H1 (cell line): ENCODE measurements at regions not wholly inside any gene's neighbourhood (a gene's known extent, or its start where the extent isn't known, plus 50 kb on each side); places are given as distances from the start of the nearest gene placed in this dataset.

ENCODE experiments used
- SAP30 ChIP-seq: fragments of 300-600 bp; sonication (generic); IDR thresholded peaks from 2 replicates; pipeline ENCODE4 v1.7.1; 2012; ENCODE audit warnings: low read length, moderate library complexity, mild to moderate bottlenecking, inconsistent platforms; ENCODE audit not compliant: insufficient read depth, insufficient replicate concordance
- SIN3A ChIP-seq, 2 experiments: IDR thresholded peaks in 1 of 2; conservative IDR thresholded peaks in 1 of 2; 2 replicates each; pipeline ENCODE4 v1.6.1; 2011 to 2012; ENCODE audit warnings: low read length in 2 of 2, improper control_type of control experiment in 1 of 2, low read depth in 1 of 2, mild to moderate bottlenecking in 1 of 2
- SRF ChIP-seq: IDR thresholded peaks from 2 replicates; pipeline ENCODE4 v1.6.1; 2011; ENCODE audit warnings: mild to moderate bottlenecking, low read depth, low read length, moderate library complexity
- YY1 ChIP-seq: IDR thresholded peaks from 2 replicates; pipeline ENCODE4 v1.6.1; 2011; ENCODE audit warnings: low read depth, mild to moderate bottlenecking, low read length
- TF ChIP-seq, protein P1 (sequence below), 3 experiments: IDR thresholded peaks; 1 replicate in 2 of 3; 2 replicates in 1 of 3; pipeline versions ENCODE4 v1.5.1 to v1.6.1; 2011; ENCODE audit warnings: low read length in 3 of 3, mild to moderate bottlenecking in 3 of 3, inconsistent platforms in 2 of 3, low read depth in 1 of 3, moderate library complexity in 1 of 3; ENCODE audit not compliant: insufficient read depth in 1 of 3; ENCODE audit errors: control extremely low read depth in 1 of 3

DNA sequence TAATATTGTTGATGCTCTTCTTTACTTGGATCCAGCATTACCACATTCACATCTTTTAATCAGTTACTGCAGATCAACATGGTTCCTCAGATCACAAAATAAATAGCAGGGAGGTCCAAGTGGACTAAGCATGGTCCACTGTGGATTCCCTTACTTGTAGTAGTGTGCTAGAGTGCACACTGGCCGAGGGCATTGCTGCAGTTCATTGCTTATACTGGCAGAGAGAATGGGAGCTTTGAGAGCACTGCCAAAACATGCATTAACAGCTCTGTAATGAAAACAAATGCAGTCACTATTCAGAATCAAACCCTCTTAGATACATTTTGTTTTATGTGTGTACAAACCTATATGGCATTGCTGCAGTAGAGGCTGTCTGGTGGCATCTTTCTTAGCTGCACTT is 471.5 kb downstream of the CD109 start:
- no peak for TF ChIP-seq SAP30
- TF ChIP-seq, protein P1, sequence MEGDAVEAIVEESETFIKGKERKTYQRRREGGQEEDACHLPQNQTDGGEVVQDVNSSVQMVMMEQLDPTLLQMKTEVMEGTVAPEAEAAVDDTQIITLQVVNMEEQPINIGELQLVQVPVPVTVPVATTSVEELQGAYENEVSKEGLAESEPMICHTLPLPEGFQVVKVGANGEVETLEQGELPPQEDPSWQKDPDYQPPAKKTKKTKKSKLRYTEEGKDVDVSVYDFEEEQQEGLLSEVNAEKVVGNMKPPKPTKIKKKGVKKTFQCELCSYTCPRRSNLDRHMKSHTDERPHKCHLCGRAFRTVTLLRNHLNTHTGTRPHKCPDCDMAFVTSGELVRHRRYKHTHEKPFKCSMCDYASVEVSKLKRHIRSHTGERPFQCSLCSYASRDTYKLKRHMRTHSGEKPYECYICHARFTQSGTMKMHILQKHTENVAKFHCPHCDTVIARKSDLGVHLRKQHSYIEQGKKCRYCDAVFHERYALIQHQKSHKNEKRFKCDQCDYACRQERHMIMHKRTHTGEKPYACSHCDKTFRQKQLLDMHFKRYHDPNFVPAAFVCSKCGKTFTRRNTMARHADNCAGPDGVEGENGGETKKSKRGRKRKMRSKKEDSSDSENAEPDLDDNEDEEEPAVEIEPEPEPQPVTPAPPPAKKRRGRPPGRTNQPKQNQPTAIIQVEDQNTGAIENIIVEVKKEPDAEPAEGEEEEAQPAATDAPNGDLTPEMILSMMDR (IDR thresholded peaks at IDR 0.05; ENCODE audit: control extremely low read depth in 1 of 3, insufficient read depth in 1 of 3, low read depth in 1 of 3, low read length in 3 of 3), result no peak
- no peak for TF ChIP-seq YY1
- TF ChIP-seq SIN3A (conservative IDR thresholded peaks at IDR 0.05 in 1 of 2, IDR thresholded peaks at IDR 0.05 in 1 of 2; ENCODE audit: low read depth in 1 of 2, low read length in 2 of 2), result no peak
- TF ChIP-seq SRF, result no peak
